SK-N-SH (cell line): ENCODE measurements at regions not wholly inside any gene's neighbourhood (a gene's known extent, or its start where the extent isn't known, plus 50 kb on each side); places are given as distances from the start of the nearest gene placed in this dataset.
"Not testable (repeated sequence)": the region's sequence is repeated elsewhere in the genome, so short reads cannot be mapped to it uniquely, and the experiment has no call there.

Experiments used
- CTCF ChIA-PET: fragments of 300-600, 350-600 bp; formaldehyde crosslinking; extraction: SDS; loops from one replicate; lab custom pipeline; 2021; lab: Yijun Ruan, JAX
- POLR2A ChIA-PET: fragments of 350-600 bp; sonication (Branson Sonifier 250); formaldehyde crosslinking; extraction: SDS; loops from one replicate; lab custom pipeline; 2020; ENCODE audit warnings: antibody characterized with exemption, inconsistent platforms; lab: Yijun Ruan, JAX
- DNase-seq: peaks from one replicate; pipeline ENCODE4 v3.0.0; 2012
- H2AFZ ChIP-seq: fragments of 200-600 bp; sonication (generic); 2 replicates; pipeline ENCODE4 v1.8.1; 2016; ENCODE audit warnings: antibody characterized with exemption, mild to moderate bottlenecking, low read depth
- H3F3A ChIP-seq: fragments of 200-600 bp; sonication (generic); replicated peaks from 2 replicates; pipeline ENCODE3; 2016; ENCODE audit warnings: antibody characterized with exemption, mild to moderate bottlenecking; ENCODE audit not compliant: insufficient read depth
- H3K27ac ChIP-seq, 2 experiments: fragments of 200-500 bp in 1 of 2; fragments of 200-600 bp in 1 of 2; sonication (Bioruptor generic) in 1 of 2; sonication (generic), shearing (Covaris generic) in 1 of 2; 2 replicates each; pipeline versions ENCODE4 v1.5.1 to v1.6.1; 2014 to 2016; ENCODE audit warnings: low read depth in 2 of 2, inconsistent platforms in 1 of 2, low read length in 1 of 2, mild to moderate bottlenecking in 1 of 2, mixed read lengths in 1 of 2
- H3K27me3 ChIP-seq: fragments of 200-600 bp; sonication (generic), shearing (Covaris generic); 2 replicates; pipeline ENCODE4 v1.6.1; 2016; ENCODE audit warnings: mixed run types; ENCODE audit not compliant: insufficient read depth
- H3K36me3 ChIP-seq, 2 experiments: fragments of 200-500 bp in 1 of 2; fragments of 200-600 bp in 1 of 2; sonication (Bioruptor generic) in 1 of 2; sonication (generic) in 1 of 2; replicated peaks in 1 of 2; 2 replicates each; pipeline versions ENCODE3 to v1.5.1; 2014 to 2016; ENCODE audit warnings: low read length in 1 of 2, mild to moderate bottlenecking in 1 of 2; ENCODE audit not compliant: insufficient read depth in 2 of 2, control insufficient read depth in 1 of 2
- H3K4me1 ChIP-seq, 2 experiments: fragments of 200-500 bp in 1 of 2; fragments of 200-600 bp in 1 of 2; sonication (Bioruptor generic) in 1 of 2; sonication (generic), shearing (Covaris generic) in 1 of 2; 2 replicates each; pipeline versions ENCODE4 v1.5.1 to v1.6.1; 2014 to 2016; ENCODE audit warnings: low read depth in 1 of 2, low read length in 1 of 2, mixed run types in 1 of 2; ENCODE audit not compliant: insufficient read depth in 2 of 2, control insufficient read depth in 1 of 2
- H3K4me2 ChIP-seq: fragments of 200-600 bp; sonication (generic), shearing (Covaris generic); 2 replicates; pipeline ENCODE4 v1.6.1; 2017; ENCODE audit warnings: mixed run types
- H3K4me3 ChIP-seq, 2 experiments: fragments of 200-500 bp in 1 of 2; fragments of 200-600 bp in 1 of 2; sonication (Bioruptor generic) in 1 of 2; sonication (generic), shearing (Covaris generic) in 1 of 2; 2 replicates each; pipeline versions ENCODE4 v1.5.1 to v1.8.1; 2014 to 2016; ENCODE audit warnings: low read depth in 2 of 2, inconsistent platforms in 1 of 2, low read length in 1 of 2, mild to moderate bottlenecking in 1 of 2, mixed read lengths in 1 of 2, moderate library complexity in 1 of 2
- H3K79me2 ChIP-seq: fragments of 200-600 bp; sonication (generic); 2 replicates; pipeline ENCODE4 v1.8.1; 2017; ENCODE audit warnings: mild to moderate bottlenecking; ENCODE audit not compliant: insufficient read depth
- H3K9ac ChIP-seq: fragments of 200-600 bp; sonication (generic); 2 replicates; pipeline ENCODE4 v1.6.1; 2017; ENCODE audit warnings: mixed run types
- H3K9me2 ChIP-seq: fragments of 200-600 bp; sonication (generic); 2 replicates; pipeline ENCODE4 v1.6.1; 2017; ENCODE audit warnings: mixed run types
- H3K9me3 ChIP-seq: fragments of 200-600 bp; sonication (generic); 2 replicates; pipeline ENCODE4 v1.6.1; 2017; ENCODE audit warnings: mixed run types, mild to moderate bottlenecking, moderate library complexity
- H4K20me1 ChIP-seq: fragments of 200-600 bp; sonication (generic); 2 replicates; pipeline ENCODE4 v1.6.1; 2017; ENCODE audit warnings: mild to moderate bottlenecking, mixed run types; ENCODE audit not compliant: insufficient read depth
- CHD2 ChIP-seq: fragments of 150-350 bp; IDR thresholded peaks from 2 replicates; pipeline ENCODE4 v1.6.1; 2018; ENCODE audit warnings: low read length; ENCODE audit not compliant: partially characterized antibody
- CTCF ChIP-seq: fragments of 200-600 bp; sonication (generic); IDR thresholded peaks from 2 replicates; pipeline ENCODE4 v1.6.1; 2017; ENCODE audit warnings: antibody characterized with exemption, mild to moderate bottlenecking, moderate library complexity
- EZH2phosphoT487 ChIP-seq: fragments of 200-600 bp; sonication (generic); IDR thresholded peaks from 2 replicates; pipeline ENCODE4 v1.6.1; 2017; ENCODE audit warnings: low read depth, mixed run types, mild to moderate bottlenecking, antibody characterized with exemption, moderate library complexity, borderline replicate concordance
- FOSL2 ChIP-seq: IDR thresholded peaks from 2 replicates; pipeline ENCODE4 v1.4.0; 2012; ENCODE audit warnings: low read depth, mild to moderate bottlenecking, moderate library complexity, borderline replicate concordance
- FOXJ3 ChIP-seq: sonication (generic); formaldehyde crosslinking; IDR thresholded peaks from 2 replicates; pipeline ENCODE4 v1.5.1; 2020; ENCODE audit warnings: mild to moderate bottlenecking, missing genetic modification reagents
- FOXM1 ChIP-seq: IDR thresholded peaks from 2 replicates; pipeline ENCODE4 v1.4.0; 2012; ENCODE audit warnings: low read depth, mild to moderate bottlenecking
- GABPA ChIP-seq: IDR thresholded peaks from 2 replicates; pipeline ENCODE4 v1.4.0; 2012; ENCODE audit warnings: low read depth, mild to moderate bottlenecking
- MAX ChIP-seq: IDR thresholded peaks from 2 replicates; pipeline ENCODE4 v1.4.0; 2012; ENCODE audit warnings: low read depth
- MEF2A ChIP-seq: IDR thresholded peaks from 2 replicates; pipeline ENCODE4 v1.4.0; 2012; ENCODE audit warnings: low read depth, borderline replicate concordance
- RAD21 ChIP-seq: IDR thresholded peaks from 2 replicates; pipeline ENCODE4 v1.6.1; 2012; ENCODE audit warnings: mild to moderate bottlenecking, low read length
- RCOR1 ChIP-seq: fragments of 150-350 bp; IDR thresholded peaks from 2 replicates; pipeline ENCODE4 v1.6.1; 2017; ENCODE audit warnings: antibody characterized with exemption, low read length
- RFX5 ChIP-seq: IDR thresholded peaks from 2 replicates; pipeline ENCODE4 v1.6.1; 2012; ENCODE audit warnings: mild to moderate bottlenecking, improper control_type of control experiment, low read length
- RXRA ChIP-seq: IDR thresholded peaks from 2 replicates; pipeline ENCODE4 v1.4.0; 2012; ENCODE audit warnings: low read depth, mild to moderate bottlenecking, borderline replicate concordance
- SMC3 ChIP-seq: IDR thresholded peaks from 2 replicates; pipeline ENCODE4 v1.6.1; 2012; ENCODE audit warnings: low read depth, low read length, improper control_type of control experiment
- TAF1 ChIP-seq: IDR thresholded peaks from 2 replicates; pipeline ENCODE4 v1.6.1; 2012; ENCODE audit warnings: low read depth, mild to moderate bottlenecking, low read length, moderate library complexity, borderline replicate concordance
- TCF12 ChIP-seq: IDR thresholded peaks from 2 replicates; pipeline ENCODE4 v1.4.0; 2012
- YY1 ChIP-seq: IDR thresholded peaks from 2 replicates; pipeline ENCODE4 v1.4.0; 2012; ENCODE audit warnings: low read depth, mild to moderate bottlenecking
- WGBS: methylation state at CpG from one replicate; pipeline ENCODE4 v1.1.6; 2017; ENCODE audit warnings: low lambda C conversion rate; 5-methylcytosine and 5-hydroxymethylcytosine counted together
- TF ChIP-seq, protein P1 (sequence below): IDR thresholded peaks from 2 replicates; pipeline ENCODE4; 2012
- TF ChIP-seq, protein P2 (sequence below): fragments of 150-350 bp; IDR thresholded peaks from 2 replicates; pipeline ENCODE4 v1.6.1; 2017; ENCODE audit warnings: antibody characterized with exemption, low read length, low read depth, borderline replicate concordance

- Histone ChIP-seq H3K27me3 (no peaks in the 10 kb centered on the region), H2AFZ (no peak overlapping the region), H4K20me1 (no peaks in the 10 kb centered on the region), H3K79me2 (no peaks in the 10 kb centered on the region), H3K4me1 (no peaks in the 10 kb centered on the region), H3K4me3 (no peak overlapping the region), H3F3A (no peaks in the 10 kb centered on the region), H3K9me3 (no peaks in the 10 kb centered on the region), H3K9me2 (no peaks in the 10 kb centered on the region), H3K27ac (no peak overlapping the region), H3K9ac (no peak overlapping the region), H3K4me2 (no peak overlapping the region), H3K36me3 (no peaks in the 10 kb centered on the region)
- CTCF ChIA-PET: no interaction called here
- 33% methylated on average over 1 of the region's 1 CpG for WGBS
- POLR2A ChIA-PET: no interaction called here
- TF ChIP-seq MEF2A (no peak), SMC3 (no peak), FOXM1 (no peak), MAX (no peak), FOSL2 (no peak), CHD2 (no peak), RXRA (no peak), CTCF (no peak), EZH2phosphoT487 (no peak), FOXJ3 (CRISPR knock-in tag) (no peak), GABPA (no peak), RCOR1 (no peak), RFX5 (no peak), TCF12 (no peak), YY1 (no peak), RAD21 (no peak), TAF1 (no peak)
- TF ChIP-seq, protein P1, sequence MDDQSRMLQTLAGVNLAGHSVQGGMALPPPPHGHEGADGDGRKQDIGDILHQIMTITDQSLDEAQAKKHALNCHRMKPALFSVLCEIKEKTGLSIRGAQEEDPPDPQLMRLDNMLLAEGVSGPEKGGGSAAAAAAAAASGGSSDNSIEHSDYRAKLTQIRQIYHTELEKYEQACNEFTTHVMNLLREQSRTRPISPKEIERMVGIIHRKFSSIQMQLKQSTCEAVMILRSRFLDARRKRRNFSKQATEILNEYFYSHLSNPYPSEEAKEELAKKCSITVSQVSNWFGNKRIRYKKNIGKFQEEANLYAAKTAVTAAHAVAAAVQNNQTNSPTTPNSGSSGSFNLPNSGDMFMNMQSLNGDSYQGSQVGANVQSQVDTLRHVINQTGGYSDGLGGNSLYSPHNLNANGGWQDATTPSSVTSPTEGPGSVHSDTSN: no peak
- TF ChIP-seq, protein P2, sequence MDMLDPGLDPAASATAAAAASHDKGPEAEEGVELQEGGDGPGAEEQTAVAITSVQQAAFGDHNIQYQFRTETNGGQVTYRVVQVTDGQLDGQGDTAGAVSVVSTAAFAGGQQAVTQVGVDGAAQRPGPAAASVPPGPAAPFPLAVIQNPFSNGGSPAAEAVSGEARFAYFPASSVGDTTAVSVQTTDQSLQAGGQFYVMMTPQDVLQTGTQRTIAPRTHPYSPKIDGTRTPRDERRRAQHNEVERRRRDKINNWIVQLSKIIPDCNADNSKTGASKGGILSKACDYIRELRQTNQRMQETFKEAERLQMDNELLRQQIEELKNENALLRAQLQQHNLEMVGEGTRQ: no peak
- DNase-seq: no peak
These were observed 199.2 kb upstream of the HTR1E start for GRCh38 chr6:86738078-86738477.

- H4K20me1 ChIP-seq, H3K4me3 ChIP-seq, H3K4me2 ChIP-seq, H3K4me1 ChIP-seq, H3K9ac ChIP-seq, H3F3A ChIP-seq, POLR2A ChIA-PET, DNase-seq, H3K9me2 ChIP-seq, H3K79me2 ChIP-seq, H3K27me3 ChIP-seq, H3K36me3 ChIP-seq, CTCF ChIA-PET, H2AFZ ChIP-seq, H3K27ac ChIP-seq, H3K9me3 ChIP-seq: not testable (repeated sequence)
- 60% methylated on average over 1 of the region's 8 CpGs for WGBS
These were observed 205.7 kb upstream of the HTR1E start for GRCh38 chr6:86731631-86732030.

GRCh38 chr6:86730772-86731171 lies 206.6 kb upstream of the HTR1E start:
- H3K27ac ChIP-seq: not testable (repeated sequence)

More at GRCh38 chr6:86730772-86731171, 206.6 kb upstream of the HTR1E start:
- H3K36me3 ChIP-seq, DNase-seq, H3F3A ChIP-seq, H2AFZ ChIP-seq, H3K9me2 ChIP-seq, H3K9ac ChIP-seq, H3K4me1 ChIP-seq, H4K20me1 ChIP-seq, H3K4me3 ChIP-seq, H3K4me2 ChIP-seq, POLR2A ChIA-PET, H3K27me3 ChIP-seq, H3K79me2 ChIP-seq, H3K9me3 ChIP-seq, CTCF ChIA-PET: not testable (repeated sequence)
- 34% methylated on average over 4 of the region's 4 CpGs for WGBS
